Hepatocyte (in vitro differentiated cells): ENCODE measurements at regions not wholly inside any gene's neighbourhood (a gene's known extent, or its start where the extent isn't known, plus 50 kb on each side); places are given as distances from the start of the nearest gene placed in this dataset.

Source experiments
- DNase-seq: peaks from one replicate; pipeline ENCODE4 v3.0.0-alpha.2; 2016; ENCODE audit warnings: low spot score
- H2AFZ ChIP-seq: fragments of 200-600 bp; sonication (generic); 2 replicates; pipeline ENCODE4 v1.6.0; 2016; ENCODE audit warnings: antibody characterized with exemption, mild to moderate bottlenecking
- H3K27ac ChIP-seq: fragments of 200-600 bp; sonication (generic); 2 replicates; pipeline ENCODE4 v1.5.1; 2016; ENCODE audit warnings: mild to moderate bottlenecking
- H3K27me3 ChIP-seq: fragments of 200-600 bp; sonication (generic); 2 replicates; pipeline ENCODE4 v1.6.1; 2016
- H3K36me3 ChIP-seq: fragments of 200-600 bp; sonication (generic); replicated peaks from 2 replicates; pipeline ENCODE4 v1.5.1; 2016; ENCODE audit warnings: low read depth; ENCODE audit not compliant: insufficient read depth
- H3K4me1 ChIP-seq: fragments of 200-600 bp; sonication (generic); 2 replicates; pipeline ENCODE4 v1.5.1; 2016; ENCODE audit warnings: mild to moderate bottlenecking, moderate library complexity; ENCODE audit not compliant: insufficient read depth
- H3K4me2 ChIP-seq: fragments of 200-600 bp; sonication (generic); 2 replicates; pipeline ENCODE4 v1.6.0; 2016
- H3K4me3 ChIP-seq: fragments of 200-600 bp; sonication (generic); 2 replicates; pipeline ENCODE4 v1.5.1; 2016; ENCODE audit warnings: mild to moderate bottlenecking
- H3K79me2 ChIP-seq: fragments of 200-600 bp; sonication (generic); 2 replicates; pipeline ENCODE4 v1.6.0; 2017; ENCODE audit warnings: mild to moderate bottlenecking
- H3K9me2 ChIP-seq: fragments of 200-600 bp; sonication (generic); replicated peaks from 2 replicates; pipeline ENCODE4 v1.6.0; 2017; ENCODE audit warnings: mild to moderate bottlenecking; ENCODE audit not compliant: insufficient read depth
- H3K9me3 ChIP-seq: fragments of 200-600 bp; sonication (generic); 2 replicates; pipeline ENCODE4 v1.5.1; 2016; ENCODE audit warnings: low read depth, mild to moderate bottlenecking
- H4K20me1 ChIP-seq: fragments of 200-600 bp; sonication (generic); 2 replicates; pipeline ENCODE4 v1.6.0; 2016; ENCODE audit warnings: mild to moderate bottlenecking; ENCODE audit not compliant: insufficient read depth, poor library complexity, severe bottlenecking
- CTCF ChIP-seq: fragments of 200-600 bp; sonication (generic); IDR thresholded peaks from 2 replicates; pipeline ENCODE4 v1.5.1; 2016; ENCODE audit warnings: antibody characterized with exemption, mild to moderate bottlenecking; ENCODE audit not compliant: poor library complexity
- EZH2 ChIP-seq: fragments of 200-600 bp; sonication (generic); IDR thresholded peaks from 2 replicates; pipeline ENCODE4 v1.6.1; 2016; ENCODE audit warnings: antibody characterized with exemption, mild to moderate bottlenecking, borderline replicate concordance
- EZH2phosphoT487 ChIP-seq: fragments of 200-600 bp; sonication (generic); IDR thresholded peaks from one replicate; pipeline ENCODE4 v1.6.1; 2018; ENCODE audit warnings: antibody characterized with exemption, mild to moderate bottlenecking, low read depth, moderate library complexity; ENCODE audit not compliant: unreplicated experiment, severe bottlenecking
- WGBS: methylation state at CpG from one replicate; pipeline ENCODE4 v1.1.6; 2016; ENCODE audit warnings: low lambda C conversion rate; ENCODE audit errors: missing lambda C conversion rate; 5-methylcytosine and 5-hydroxymethylcytosine counted together

GRCh38 chr14:89053303-89053702 lies 228.9 kb downstream of the TTC8 start:
- Histone ChIP-seq H3K36me3 (no peaks in the 10 kb centered on the region), H3K4me3 (no peak overlapping the region), H3K4me2 (no peak overlapping the region), H3K27me3 (no peaks in the 10 kb centered on the region), H3K4me1 (no peaks in the 10 kb centered on the region), H3K79me2 (no peaks in the 10 kb centered on the region), H3K9me2 (no peaks in the 10 kb centered on the region), H2AFZ (no peak overlapping the region), H4K20me1 (no peaks in the 10 kb centered on the region), H3K9me3 (no peaks in the 10 kb centered on the region), H3K27ac (no peak overlapping the region)
- WGBS, result 90% methylated on average over 5 of the region's 5 CpGs
- DNase-seq, result no peak
- TF ChIP-seq CTCF (no peak), EZH2 (no peak), EZH2phosphoT487 (no peak)

GRCh38 chr14:89056394-89056793 lies 231.9 kb downstream of the TTC8 start:
- DNase-seq, result no peak
- no peaks in the 10 kb centered on the region for H3K36me3 ChIP-seq
- H3K79me2 ChIP-seq, result no peaks in the 10 kb centered on the region
- no peak overlapping the region for H3K4me3 ChIP-seq
- H3K9me3 ChIP-seq, result no peaks in the 10 kb centered on the region
- no peak overlapping the region for H3K4me2 ChIP-seq
- 97% methylated on average over 4 of the region's 4 CpGs for WGBS
- H3K9me2 ChIP-seq, result no peaks in the 10 kb centered on the region
- no peak overlapping the region for H3K27ac ChIP-seq
- no peaks in the 10 kb centered on the region for H3K27me3 ChIP-seq
- TF ChIP-seq EZH2phosphoT487, result no peak
- no peak for TF ChIP-seq EZH2
- H3K4me1 ChIP-seq, result peaks cover 5% of the 10 kb centered on the region
- no peaks in the 10 kb centered on the region for H4K20me1 ChIP-seq
- no peak overlapping the region for H2AFZ ChIP-seq

GRCh38 chr14:89058697-89059096 lies 234.2 kb downstream of the TTC8 start:
- Histone ChIP-seq H3K9me2 (no peaks in the 10 kb centered on the region), H2AFZ (no peak overlapping the region)
- WGBS, result 96% methylated on average over 3 of the region's 3 CpGs

GRCh38 chr14:89060191-89060590 lies 235.7 kb downstream of the TTC8 start:
- no peaks in the 10 kb centered on the region for H3K27me3 ChIP-seq

More at GRCh38 chr14:89058697-89059096, 234.2 kb downstream of the TTC8 start:
- Histone ChIP-seq H3K36me3 (no peaks in the 10 kb centered on the region), H3K4me3 (no peak overlapping the region), H3K9me3 (no peaks in the 10 kb centered on the region), H4K20me1 (no peaks in the 10 kb centered on the region), H3K79me2 (no peaks in the 10 kb centered on the region), H3K4me2 (no peak overlapping the region), H3K27me3 (no peaks in the 10 kb centered on the region), H3K4me1 (peaks cover 12% of the 10 kb centered on the region), H3K27ac (no peak overlapping the region)
- DNase-seq, result no peak
- TF ChIP-seq EZH2phosphoT487, result no peak
- TF ChIP-seq CTCF, result no peak
- no peak for TF ChIP-seq EZH2

More at GRCh38 chr14:89060191-89060590, 235.7 kb downstream of the TTC8 start:
- no peaks in the 10 kb centered on the region for H3K36me3 ChIP-seq
- no peak overlapping the region for H2AFZ ChIP-seq
- H4K20me1 ChIP-seq, result no peaks in the 10 kb centered on the region
- H3K4me2 ChIP-seq, result no peak overlapping the region
- H3K9me2 ChIP-seq, result no peaks in the 10 kb centered on the region
- DNase-seq, result no peak
- peaks cover 12% of the 10 kb centered on the region for H3K4me1 ChIP-seq
- H3K4me3 ChIP-seq, result no peak overlapping the region
- H3K79me2 ChIP-seq, result no peaks in the 10 kb centered on the region
- no peak overlapping the region for H3K27ac ChIP-seq
- H3K9me3 ChIP-seq, result no peaks in the 10 kb centered on the region
- TF ChIP-seq EZH2phosphoT487 (no peak), EZH2 (no peak), CTCF (no peak)
